PC-3 (cell line): ENCODE measurements at regions not wholly inside any gene's neighbourhood (a gene's known extent, or its start where the extent isn't known, plus 50 kb on each side); places are given as distances from the start of the nearest gene placed in this dataset.

Experiments used
- CTCF ChIP-seq: fragments of 300-600 bp; sonication (generic); conservative IDR thresholded peaks from 2 replicates; pipeline ENCODE4 v1.5.1; 2017; ENCODE audit warnings: antibody characterized with exemption, low read depth, mild to moderate bottlenecking, low read length
- EZH2 ChIP-seq: fragments of 300-600 bp; sonication (generic); IDR thresholded peaks from one replicate; pipeline ENCODE4 v1.6.1; 2017; ENCODE audit warnings: antibody characterized with exemption, mild to moderate bottlenecking, low read length; ENCODE audit not compliant: unreplicated experiment

- TF ChIP-seq CTCF (no peak), EZH2 (no peak)
Measured at GRCh38 chr14:37813732-37814131, 218.3 kb downstream of the TTC6 start.
